Central memory CD8-positive, alpha-beta T cell (primary cell): ENCODE measurements at regions not wholly inside any gene's neighbourhood (a gene's known extent, or its start where the extent isn't known, plus 50 kb on each side); places are given as distances from the start of the nearest gene placed in this dataset.

Experiments
- ATAC-seq: fragments of 150-1000 bp; cut with Tn5 transposase; replicated peaks from 2 replicates; pipeline ENCODE4 v1.10.0; 2022; ENCODE audit warnings: mild to moderate bottlenecking, moderate FRiP score, moderate number of reproducible peaks; ENCODE audit not compliant: poor library complexity, severe bottlenecking; ENCODE audit errors: extremely low read depth
- DNase-seq, 2 donors: peaks; one replicate each; pipeline ENCODE4 v3.0.0; 2021; ENCODE audit warnings: low spot score in 2 of 2
- H3K27ac Mint-ChIP-seq: one replicate; pipeline ENCODE4 v1.8.0; 2022; ENCODE audit warnings: low read depth, mild to moderate bottlenecking, moderate library complexity, mixed read lengths
- H3K27me3 Mint-ChIP-seq: one replicate; pipeline ENCODE4 v1.8.0; 2022; ENCODE audit warnings: mixed read lengths
- H3K36me3 Mint-ChIP-seq: one replicate; pipeline ENCODE4 v1.8.0; 2022; ENCODE audit warnings: mild to moderate bottlenecking, moderate library complexity, mixed read lengths; ENCODE audit not compliant: insufficient read depth
- H3K4me1 Mint-ChIP-seq: one replicate; pipeline ENCODE4 v1.8.0; 2022; ENCODE audit warnings: mixed read lengths
- H3K4me3 Mint-ChIP-seq: one replicate; pipeline ENCODE4 v1.8.0; 2022; ENCODE audit warnings: mild to moderate bottlenecking, moderate library complexity, mixed read lengths
- H3K9me3 Mint-ChIP-seq: one replicate; pipeline ENCODE4 v1.8.0; 2022; ENCODE audit warnings: mixed read lengths

- H3K4me1 Mint-ChIP-seq: no peaks in the 10 kb centered on the region
- no peaks in the 10 kb centered on the region for H3K9me3 Mint-ChIP-seq
- no peak overlapping the region for H3K27ac Mint-ChIP-seq
- H3K27me3 Mint-ChIP-seq: no peaks in the 10 kb centered on the region
- DNase-seq: no peak
- H3K36me3 Mint-ChIP-seq: no peaks in the 10 kb centered on the region
- no peak for ATAC-seq
- H3K4me3 Mint-ChIP-seq: no peak overlapping the region
These were observed 138.0 kb downstream of the MAP3K7 start for GRCh38 chr6:90448836-90449235.

- no peaks in the 10 kb centered on the region for H3K27me3 Mint-ChIP-seq
- no peak overlapping the region for H3K4me3 Mint-ChIP-seq
- no peak for DNase-seq
These were observed 140.7 kb downstream of the MAP3K7 start for GRCh38 chr6:90446164-90446563.

GRCh38 chr6:90445533-90446108 is 141.3 kb downstream of the MAP3K7 start:
- H3K4me3 Mint-ChIP-seq: no peak overlapping the region
- DNase-seq: no peak
- H3K27ac Mint-ChIP-seq: no peak overlapping the region
- no peak for ATAC-seq
- no peaks in the 10 kb centered on the region for H3K27me3 Mint-ChIP-seq
- no peaks in the 10 kb centered on the region for H3K9me3 Mint-ChIP-seq
- H3K4me1 Mint-ChIP-seq: no peaks in the 10 kb centered on the region
- peaks cover 3% of the 10 kb centered on the region for H3K36me3 Mint-ChIP-seq

More at GRCh38 chr6:90446164-90446563, 140.7 kb downstream of the MAP3K7 start:
- Mint-ChIP-seq H3K4me1 (no peaks in the 10 kb centered on the region), H3K9me3 (no peaks in the 10 kb centered on the region), H3K27ac (no peak overlapping the region), H3K36me3 (peaks cover 3% of the 10 kb centered on the region)
- ATAC-seq: no peak

- Mint-ChIP-seq H3K4me3 (no peak overlapping the region), H3K27me3 (no peaks in the 10 kb centered on the region), H3K27ac (no peak overlapping the region), H3K9me3 (no peaks in the 10 kb centered on the region), H3K4me1 (no peaks in the 10 kb centered on the region), H3K36me3 (peaks cover 3% of the 10 kb centered on the region)
- DNase-seq: no peak
- ATAC-seq: no peak
These were observed 142.6 kb downstream of the MAP3K7 start for GRCh38 chr6:90444160-90444714.

- no peak overlapping the region for H3K27ac Mint-ChIP-seq
- peaks cover 3% of the 10 kb centered on the region for H3K36me3 Mint-ChIP-seq
- H3K9me3 Mint-ChIP-seq: no peaks in the 10 kb centered on the region
- no peak for ATAC-seq
- DNase-seq: no peak
- H3K27me3 Mint-ChIP-seq: no peaks in the 10 kb centered on the region
- no peak overlapping the region for H3K4me3 Mint-ChIP-seq
- no peaks in the 10 kb centered on the region for H3K4me1 Mint-ChIP-seq
These were observed 144.5 kb downstream of the MAP3K7 start for GRCh38 chr6:90442366-90442765.

- Mint-ChIP-seq H3K4me1 (no peaks in the 10 kb centered on the region), H3K4me3 (no peak overlapping the region), H3K9me3 (no peaks in the 10 kb centered on the region), H3K27ac (no peak overlapping the region), H3K27me3 (no peaks in the 10 kb centered on the region), H3K36me3 (peaks cover 3% of the 10 kb centered on the region)
- ATAC-seq (no peak), DNase-seq (no peak)
These were observed 144.1 kb upstream of the BACH2 start for GRCh38 chr6:90440586-90441283.

- Mint-ChIP-seq H3K4me1 (no peaks in the 10 kb centered on the region), H3K36me3 (peaks cover 3% of the 10 kb centered on the region), H3K9me3 (no peaks in the 10 kb centered on the region), H3K4me3 (no peak overlapping the region), H3K27ac (no peak overlapping the region), H3K27me3 (no peaks in the 10 kb centered on the region)
- DNase-seq: no peak
- no peak for ATAC-seq
These were observed 142.9 kb upstream of the BACH2 start for GRCh38 chr6:90439586-90439985.

GRCh38 chr6:90436403-90436802 is 139.8 kb upstream of the BACH2 start:
- H3K9me3 Mint-ChIP-seq: no peaks in the 10 kb centered on the region
- no peak for DNase-seq
- no peak overlapping the region for H3K27ac Mint-ChIP-seq
- H3K36me3 Mint-ChIP-seq: peaks cover 2% of the 10 kb centered on the region
- no peak overlapping the region for H3K4me3 Mint-ChIP-seq
- ATAC-seq: no peak
- no peaks in the 10 kb centered on the region for H3K27me3 Mint-ChIP-seq
- H3K4me1 Mint-ChIP-seq: no peaks in the 10 kb centered on the region

GRCh38 chr6:90435207-90435899 is 138.7 kb upstream of the BACH2 start:
- Mint-ChIP-seq H3K9me3 (peaks cover 2% of the 10 kb centered on the region), H3K36me3 (peaks cover 2% of the 10 kb centered on the region), H3K4me3 (no peak overlapping the region), H3K27me3 (no peaks in the 10 kb centered on the region), H3K4me1 (no peaks in the 10 kb centered on the region), H3K27ac (no peak overlapping the region)
- ATAC-seq (no peak), DNase-seq (no peak)

GRCh38 chr6:90434094-90434493 is 137.5 kb upstream of the BACH2 start:
- H3K9me3 Mint-ChIP-seq: peaks cover 12% of the 10 kb centered on the region
- H3K4me3 Mint-ChIP-seq: no peak overlapping the region
- H3K36me3 Mint-ChIP-seq: peaks cover 2% of the 10 kb centered on the region
- no peak for DNase-seq
- ATAC-seq: no peak
- H3K4me1 Mint-ChIP-seq: no peaks in the 10 kb centered on the region
- no peak overlapping the region for H3K27ac Mint-ChIP-seq
- H3K27me3 Mint-ChIP-seq: no peaks in the 10 kb centered on the region

- no peaks in the 10 kb centered on the region for H3K4me1 Mint-ChIP-seq
- DNase-seq (no peak), ATAC-seq (no peak)
- peaks cover 2% of the 10 kb centered on the region for H3K36me3 Mint-ChIP-seq
- no peaks in the 10 kb centered on the region for H3K27me3 Mint-ChIP-seq
- no peak overlapping the region for H3K4me3 Mint-ChIP-seq
- H3K27ac Mint-ChIP-seq: no peak overlapping the region
- peaks cover 13% of the 10 kb centered on the region for H3K9me3 Mint-ChIP-seq
These were observed 136.3 kb upstream of the BACH2 start for GRCh38 chr6:90432937-90433336.

- Mint-ChIP-seq H3K9me3 (peaks cover 13% of the 10 kb centered on the region), H3K27me3 (no peaks in the 10 kb centered on the region), H3K4me1 (no peaks in the 10 kb centered on the region), H3K27ac (no peak overlapping the region), H3K36me3 (peaks cover 2% of the 10 kb centered on the region), H3K4me3 (no peak overlapping the region)
- DNase-seq (no peak), ATAC-seq (no peak)
These were observed 135.6 kb upstream of the BACH2 start for GRCh38 chr6:90432041-90432775.
